ENCODE measurements at regions not wholly inside any gene's neighbourhood (a gene's known extent, or its start where the extent isn't known, plus 50 kb on each side); places are given as distances from the start of the nearest gene placed in this dataset.

DNA sequence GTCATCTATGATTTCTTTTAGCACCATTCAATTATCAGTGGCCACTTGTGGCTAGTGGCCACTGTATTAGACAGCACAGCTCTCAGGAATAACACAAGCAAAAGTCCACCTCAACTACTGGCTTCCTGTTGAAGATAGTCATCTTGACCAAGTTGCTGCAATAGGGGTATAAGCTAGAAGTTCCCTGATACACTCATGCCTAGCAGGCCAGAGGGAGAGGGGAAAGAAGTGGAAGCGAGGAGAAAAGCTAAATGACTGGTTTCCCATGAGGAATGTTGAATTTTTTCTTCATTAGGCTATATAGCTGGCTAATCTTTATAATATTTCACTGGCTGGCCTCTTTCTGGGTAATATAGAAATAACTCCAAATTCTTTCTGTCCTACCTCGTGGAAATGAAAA is 327.5 kb upstream of the MEOX2 start:
- no peak for DNase-seq (ENCODE audit: missing footprints)
- intact Hi-C loops (cut with DNase I), result no loop called here
- no peak for ATAC-seq

DNA sequence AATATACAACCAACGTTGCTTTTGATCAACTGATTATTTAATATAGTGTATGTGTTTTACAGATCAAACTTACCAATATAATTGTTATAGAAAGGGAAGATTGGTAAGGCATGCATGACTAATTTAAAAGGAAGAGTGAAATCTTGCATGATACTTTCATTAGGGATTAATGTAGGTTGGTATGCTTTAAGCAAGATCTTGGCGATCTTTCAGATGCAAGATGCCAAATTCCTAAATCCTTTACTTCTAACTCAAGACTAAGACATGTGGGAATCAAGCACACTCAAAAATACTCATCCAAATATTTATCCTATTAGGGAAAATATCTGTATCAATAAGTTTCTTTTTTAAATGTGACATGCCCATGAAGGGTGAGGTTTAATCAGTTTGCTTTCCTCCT is 321.4 kb upstream of the MEOX2 start:
- ATAC-seq (no peak), DNase-seq (ENCODE audit: missing footprints) (no peak)
- intact Hi-C loops (cut with DNase I), result no loop called here

DNA sequence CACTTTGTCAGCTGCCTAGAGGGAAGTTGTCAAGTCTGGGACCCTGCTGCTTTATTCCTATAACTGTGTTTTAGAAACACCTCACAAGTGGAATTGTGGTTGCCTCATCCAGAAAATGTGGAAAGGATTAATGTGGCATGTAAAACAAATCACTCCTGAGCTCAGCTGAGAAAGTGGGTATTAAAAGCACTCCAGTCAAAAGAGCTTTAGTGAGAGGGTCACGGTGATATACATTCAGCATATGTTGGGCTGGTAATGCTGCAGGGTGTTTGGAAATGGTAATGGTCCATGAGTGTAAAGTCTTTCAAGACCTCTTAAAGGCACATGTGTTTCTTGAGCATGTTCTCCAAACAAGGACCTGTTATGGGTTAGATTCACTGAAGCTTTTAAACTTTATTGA is 318.2 kb upstream of the MEOX2 start:
- ATAC-seq (no peak), DNase-seq (ENCODE audit: missing footprints) (no peak)
- intact Hi-C loops (cut with DNase I), result no loop called here

DNA sequence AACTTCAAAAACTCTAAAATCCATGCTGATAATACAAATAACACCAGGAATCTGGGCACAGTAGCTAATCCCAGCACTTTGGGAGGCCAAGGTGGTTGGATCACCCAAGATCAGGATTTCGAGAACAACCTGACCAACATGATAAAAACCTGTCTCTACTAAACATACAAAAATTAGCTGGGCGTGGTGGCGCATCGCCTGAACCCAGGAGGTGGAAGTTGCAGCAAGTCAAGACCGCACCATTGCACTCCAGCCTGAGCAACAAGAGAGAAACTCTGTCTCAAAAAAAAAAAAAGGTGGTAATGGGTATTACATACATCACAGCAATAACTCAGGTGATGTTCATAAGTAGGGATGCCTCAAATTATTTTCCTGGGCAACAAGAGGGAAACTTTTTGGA is 315.0 kb upstream of the MEOX2 start:
- intact Hi-C loops (cut with DNase I), result no loop called here
- no peak for DNase-seq (ENCODE audit: missing footprints)
- no peak for ATAC-seq

DNA sequence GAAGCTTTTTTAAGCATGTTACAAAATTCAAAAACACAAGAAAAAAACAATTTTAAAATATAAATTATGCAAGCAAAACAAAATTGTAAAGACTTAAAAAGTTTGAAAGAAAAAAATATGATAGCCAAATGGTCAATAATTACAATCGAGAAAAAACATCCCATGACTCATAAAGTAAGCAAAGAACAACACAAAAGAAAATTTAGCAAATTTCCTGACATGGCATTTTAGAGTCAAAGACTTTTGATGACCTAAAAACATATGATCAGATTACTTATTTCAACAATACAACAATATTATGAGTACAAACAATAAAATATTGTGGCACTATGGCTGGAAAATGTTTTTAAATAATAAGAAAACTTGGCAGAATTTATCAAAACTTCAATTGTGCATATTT is 312.1 kb upstream of the MEOX2 start:
- DNase-seq (ENCODE audit: missing footprints) (no peak), ATAC-seq (no peak)
- intact Hi-C loops (cut with DNase I), result no loop called here

DNA sequence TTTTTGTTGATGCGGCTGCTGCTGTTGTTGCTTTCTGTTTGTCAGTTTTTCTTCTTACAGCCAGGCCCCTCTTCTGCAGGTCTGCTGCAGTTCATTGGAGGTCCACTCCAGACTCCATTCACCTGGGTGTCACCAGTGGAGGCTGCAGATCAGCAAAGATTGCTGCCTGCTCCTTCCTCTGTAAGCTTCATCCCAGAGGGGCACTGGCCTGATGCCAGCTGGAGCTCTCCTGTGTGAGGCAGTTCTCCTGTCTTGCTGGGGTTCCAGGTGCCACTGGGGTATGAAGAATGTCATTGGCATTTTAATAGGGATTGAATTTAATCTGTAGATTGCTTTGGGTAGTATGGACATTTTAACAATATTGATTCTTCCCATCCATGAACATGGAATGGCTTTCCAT is 308.5 kb upstream of the MEOX2 start:
- intact Hi-C loops (cut with DNase I), result no loop called here
- no peak for ATAC-seq
- DNase-seq (ENCODE audit: missing footprints), result no peak

DNA sequence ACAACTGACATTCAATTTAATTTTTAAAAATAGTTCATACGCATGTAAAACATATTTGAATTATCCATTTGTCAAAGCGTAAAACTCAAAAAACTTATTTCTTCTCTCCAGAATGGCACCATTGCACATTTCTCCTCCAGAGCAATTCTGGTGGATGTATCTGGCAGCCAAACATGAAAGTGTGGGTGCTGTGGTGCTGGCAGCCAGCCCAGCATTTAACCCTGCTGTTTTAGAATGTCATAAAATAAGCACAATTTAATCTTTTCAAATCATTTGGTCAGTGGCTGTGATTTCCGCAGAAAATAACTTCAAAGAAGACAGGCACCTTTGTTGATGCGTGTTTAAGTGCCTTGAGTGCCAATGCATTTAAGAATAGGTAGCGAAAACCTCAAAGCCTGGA is 302.7 kb upstream of the MEOX2 start:
- DNase-seq (ENCODE audit: missing footprints), result no peak
- ATAC-seq, result no peak
- intact Hi-C loops (cut with DNase I), result no loop called here

DNA sequence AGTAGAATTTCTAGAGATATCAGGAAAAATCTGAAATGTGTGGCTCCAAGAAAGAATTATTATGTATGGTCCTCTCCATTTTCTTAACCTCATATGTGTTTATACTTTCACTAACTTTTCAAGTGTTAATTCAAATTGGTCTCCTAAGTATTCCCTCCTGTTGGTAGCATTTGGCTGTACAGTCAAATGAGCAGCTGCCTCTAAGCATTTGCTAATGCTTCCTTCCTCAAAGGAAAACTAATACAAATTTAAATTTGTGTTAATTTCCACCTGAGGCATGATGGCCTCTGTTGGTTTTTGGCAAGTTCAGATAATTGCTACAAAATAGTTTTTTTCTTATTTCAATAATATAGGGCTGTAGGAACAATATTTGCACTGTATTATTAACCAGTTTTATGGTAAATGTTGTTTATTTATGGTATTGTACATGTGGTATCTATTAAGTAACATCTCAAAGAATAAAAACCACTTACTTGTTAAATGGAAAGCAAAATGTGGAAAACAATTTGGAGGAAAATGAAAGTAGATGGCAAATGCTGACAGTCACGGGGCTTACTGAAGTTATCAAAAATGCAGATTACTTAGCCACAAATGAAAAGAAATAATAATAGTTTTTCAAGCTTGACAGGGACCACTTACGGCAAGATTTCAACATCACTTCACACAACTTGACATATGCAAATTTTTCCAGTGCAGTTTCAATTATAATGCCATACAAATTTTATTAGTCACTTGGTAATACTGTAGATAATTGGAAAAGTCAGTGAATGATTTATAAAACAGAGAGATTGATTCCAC is 299.3 kb upstream of the MEOX2 start:
- DNase-seq (ENCODE audit: missing footprints), result no peak
- intact Hi-C loops (cut with DNase I), result no loop called here
- ATAC-seq, result no peak

DNA sequence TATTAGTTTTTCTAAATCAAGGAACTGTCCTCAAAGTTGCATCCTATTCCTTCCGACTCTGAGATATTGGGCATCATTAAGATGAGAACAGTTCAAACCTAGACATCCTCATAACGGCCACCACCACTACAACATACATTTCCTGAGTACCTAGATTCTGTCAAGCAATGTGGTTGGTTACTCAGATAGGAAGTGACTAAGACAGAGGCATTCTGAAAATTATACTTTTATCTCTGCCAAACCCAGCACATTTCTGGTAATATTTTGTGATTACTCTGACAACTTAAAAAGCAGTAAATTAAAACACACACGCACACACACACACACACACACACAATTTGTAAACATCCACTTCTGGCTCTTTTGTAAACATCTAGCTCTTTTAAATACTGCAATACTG is 291.2 kb upstream of the MEOX2 start:
- intact Hi-C loops (cut with DNase I), result no loop called here
- no peak for DNase-seq (ENCODE audit: missing footprints)
- ATAC-seq, result no peak

DNA sequence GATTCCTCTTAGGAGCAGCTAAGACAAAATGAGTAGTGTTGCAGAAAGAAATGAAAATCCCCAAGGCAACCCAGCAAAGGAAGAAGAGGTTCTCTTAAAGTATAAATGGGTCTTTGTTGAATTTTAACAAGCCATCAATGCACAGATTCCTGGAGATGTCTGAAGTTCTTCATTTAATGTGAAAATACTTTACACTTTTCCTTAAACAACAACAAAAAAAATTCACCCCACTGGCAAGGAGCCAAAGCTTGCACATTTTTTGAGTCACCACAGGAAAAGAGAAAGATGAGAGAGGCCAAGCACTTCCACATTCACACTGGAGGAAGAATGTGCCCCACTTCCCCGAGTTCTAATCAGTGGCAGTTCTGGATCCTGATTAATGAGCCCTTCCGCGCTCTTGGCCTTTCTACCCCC is 286.4 kb upstream of the MEOX2 start:
- no peak for DNase-seq (ENCODE audit: missing footprints)
- intact Hi-C loops (cut with DNase I), result no loop called here
- peak; percentile 48 for ATAC-seq

DNA sequence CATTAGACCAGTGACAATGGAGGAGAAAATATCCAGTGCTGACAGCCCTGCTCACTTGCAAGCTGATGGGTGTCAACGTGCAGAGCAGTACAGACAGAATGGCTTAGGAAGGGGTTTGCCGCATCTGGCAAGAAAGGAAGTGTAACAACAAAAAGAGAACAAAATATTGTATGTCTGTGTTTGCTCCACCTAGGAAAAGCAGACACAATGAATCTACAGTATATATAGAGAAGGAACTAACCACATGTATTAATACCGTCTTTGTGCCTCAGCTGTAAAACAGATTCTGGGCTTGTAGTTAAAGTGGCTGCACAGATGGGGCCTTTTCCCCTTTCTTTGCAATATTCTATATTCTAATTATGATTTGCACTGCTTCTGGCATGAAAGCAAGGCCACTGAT is 281.1 kb upstream of the MEOX2 start:
- intact Hi-C loops (cut with DNase I), result no loop called here
- DNase-seq (ENCODE audit: missing footprints) (no peak), ATAC-seq (peak; percentile 16)

DNA sequence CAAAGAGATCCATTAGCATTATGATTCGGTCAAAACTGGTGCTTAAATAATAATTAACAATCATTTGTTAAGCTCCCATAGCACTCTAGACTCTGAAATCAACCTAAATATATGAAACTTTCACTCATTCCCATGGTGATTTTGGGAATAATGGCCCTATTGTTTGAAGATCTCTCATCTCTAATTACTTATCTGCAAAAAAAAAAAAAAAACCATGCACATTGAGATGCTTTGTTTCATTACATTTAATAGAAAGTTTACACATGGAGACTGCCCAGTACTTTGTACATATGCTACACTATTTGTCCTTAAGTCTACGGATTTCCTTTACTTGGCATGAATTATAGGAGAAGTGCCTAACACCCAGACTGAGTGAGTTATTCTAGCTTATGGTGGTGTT is 280.6 kb upstream of the MEOX2 start:
- no peak for DNase-seq (ENCODE audit: missing footprints)
- no peak for ATAC-seq
- intact Hi-C loops (cut with DNase I), result no loop called here

DNA sequence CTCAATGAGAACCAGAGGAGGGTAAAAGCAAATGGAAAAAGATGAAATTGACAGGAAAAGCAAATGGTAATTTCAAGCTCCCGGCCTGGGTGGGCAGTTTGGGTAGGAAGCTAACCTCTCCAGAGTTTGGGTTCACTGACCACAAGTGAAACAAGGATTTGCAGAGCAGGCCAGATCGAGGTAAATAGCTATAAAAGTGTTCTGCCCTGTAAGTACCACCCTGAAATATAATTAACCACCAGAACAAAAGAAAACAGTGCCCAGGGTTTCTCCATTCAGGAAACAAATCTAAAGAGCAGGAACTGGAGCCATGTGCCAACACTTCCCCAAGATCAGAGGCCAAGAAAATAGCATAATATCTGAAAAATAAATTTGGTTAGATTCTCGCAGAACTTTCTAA is 276.7 kb upstream of the MEOX2 start:
- no peak for DNase-seq (ENCODE audit: missing footprints)
- ATAC-seq, result no peak
- intact Hi-C loops (cut with DNase I), result no loop called here

DNA sequence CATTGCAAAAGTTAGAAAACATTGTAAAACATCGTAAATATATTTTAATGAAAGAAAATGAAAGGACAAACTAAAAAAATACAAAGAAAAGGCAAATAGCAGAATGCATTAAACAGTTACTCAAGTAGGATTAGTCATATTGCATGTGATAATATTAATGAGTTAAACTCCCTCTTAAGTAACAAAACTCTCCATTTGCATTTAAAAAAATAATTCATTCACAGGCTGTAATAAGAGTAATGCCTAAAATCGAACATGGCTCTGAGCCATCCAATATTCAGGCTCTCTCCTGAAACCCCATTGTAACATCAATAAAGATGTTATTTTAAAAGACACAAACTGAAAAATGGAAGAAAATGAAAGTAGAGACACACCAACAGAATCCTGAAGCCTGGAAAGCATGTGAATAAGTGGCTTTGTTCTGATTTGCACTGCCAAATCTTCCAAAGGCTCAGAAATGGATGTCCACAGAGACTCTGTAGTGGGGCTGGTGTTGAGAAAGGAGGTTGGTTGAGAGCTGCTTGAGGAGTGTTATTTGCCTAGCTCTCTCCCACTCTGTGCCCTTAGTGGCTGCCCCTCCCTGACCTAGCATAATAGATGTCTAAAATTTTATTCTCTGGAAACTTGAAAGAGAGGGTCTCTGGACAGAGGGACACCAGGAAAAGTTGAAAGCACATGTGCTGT is 268.3 kb upstream of the MEOX2 start:
- intact Hi-C loops (cut with DNase I), result no loop called here
- DNase-seq (ENCODE audit: missing footprints) (no peak), ATAC-seq (peak; percentile 64)

DNA sequence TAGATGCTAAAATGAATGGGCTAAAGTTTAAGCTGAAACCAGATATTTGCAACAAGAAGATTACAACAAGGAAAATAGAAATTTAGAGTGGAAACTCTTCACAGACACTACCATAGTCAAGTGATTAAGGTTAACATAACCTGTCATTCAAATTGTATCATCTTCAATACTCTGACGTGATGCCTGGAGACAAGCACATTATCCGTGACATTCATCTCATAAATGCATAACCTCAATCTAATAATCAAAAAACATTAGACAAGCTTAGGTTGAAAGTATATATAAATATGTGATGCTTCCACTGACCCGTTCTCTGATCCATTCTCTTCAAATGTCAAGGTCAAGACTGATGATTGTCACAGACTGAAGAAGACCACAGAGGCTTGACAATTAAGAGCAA is 263.8 kb upstream of the MEOX2 start:
- intact Hi-C loops (cut with DNase I), result no loop called here
- ATAC-seq, result no peak

DNA sequence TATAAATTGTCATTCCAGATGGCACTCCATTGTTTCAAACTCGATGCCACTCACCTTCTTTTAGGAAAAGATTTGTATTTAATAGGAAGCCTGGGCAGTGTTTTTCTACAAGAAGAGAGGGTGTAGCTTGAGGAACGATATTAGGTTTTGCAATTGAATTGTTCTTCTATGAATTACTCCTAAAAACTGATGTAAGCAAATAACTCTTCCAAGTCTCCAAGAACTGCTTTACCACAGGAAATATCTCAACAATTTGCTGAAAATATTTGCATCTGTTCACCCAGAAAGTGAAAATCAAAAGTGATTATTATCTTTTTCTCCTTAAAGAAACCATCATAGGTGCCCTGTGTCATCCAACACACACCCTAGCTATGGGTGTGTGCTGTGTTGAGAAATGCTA is 261.3 kb upstream of the MEOX2 start:
- intact Hi-C loops (cut with DNase I), result no loop called here
- ATAC-seq, result no peak
- DNase-seq (ENCODE audit: missing footprints), result no peak

More for the DNA sequence above, 263.8 kb upstream of the MEOX2 start:
- DNase-seq (ENCODE audit: missing footprints), result no peak

DNA sequence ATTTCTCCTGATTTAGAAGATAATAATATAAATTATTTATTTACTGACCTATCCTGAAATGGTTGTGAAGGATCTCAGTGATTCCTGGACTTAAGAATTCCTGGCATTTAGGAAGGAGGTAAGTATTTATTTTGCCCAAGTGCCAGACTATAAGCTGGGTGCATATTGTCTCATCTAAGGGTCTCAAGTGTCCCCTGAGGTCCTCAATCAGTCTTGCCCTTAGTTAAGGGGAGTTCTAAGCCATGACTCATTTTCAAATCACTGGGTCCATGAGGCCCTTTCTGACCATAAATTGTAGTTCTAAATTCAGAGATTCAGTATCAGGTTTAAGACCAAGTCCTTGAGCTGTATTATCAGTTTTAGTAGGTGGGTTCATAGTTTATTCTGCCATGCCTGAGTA is 251.6 kb upstream of the MEOX2 start:
- intact Hi-C loops (cut with DNase I), result no loop called here
- DNase-seq (ENCODE audit: missing footprints), result no peak
- no peak for ATAC-seq

DNA sequence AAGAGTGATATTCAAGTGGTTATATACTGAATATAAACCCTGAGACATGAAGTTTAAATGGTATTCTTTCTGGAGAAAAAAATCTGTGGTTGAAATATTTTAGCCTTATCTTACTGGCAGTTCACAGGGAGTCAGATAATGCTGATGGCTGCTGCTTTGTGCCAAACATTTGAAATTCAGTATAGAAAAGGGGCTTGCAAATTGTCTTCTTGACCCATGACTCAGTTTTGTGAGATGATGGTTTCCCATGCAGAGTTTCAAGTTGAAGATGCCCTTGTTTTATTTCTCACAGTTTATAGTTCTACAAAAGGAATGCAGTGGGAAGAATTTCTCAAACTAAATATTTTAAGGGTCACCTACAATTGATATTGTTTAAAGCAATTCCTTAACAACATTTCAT is 251.1 kb upstream of the MEOX2 start:
- intact Hi-C loops (cut with DNase I), result no loop called here
- ATAC-seq, result no peak
- no peak for DNase-seq (ENCODE audit: missing footprints)

DNA sequence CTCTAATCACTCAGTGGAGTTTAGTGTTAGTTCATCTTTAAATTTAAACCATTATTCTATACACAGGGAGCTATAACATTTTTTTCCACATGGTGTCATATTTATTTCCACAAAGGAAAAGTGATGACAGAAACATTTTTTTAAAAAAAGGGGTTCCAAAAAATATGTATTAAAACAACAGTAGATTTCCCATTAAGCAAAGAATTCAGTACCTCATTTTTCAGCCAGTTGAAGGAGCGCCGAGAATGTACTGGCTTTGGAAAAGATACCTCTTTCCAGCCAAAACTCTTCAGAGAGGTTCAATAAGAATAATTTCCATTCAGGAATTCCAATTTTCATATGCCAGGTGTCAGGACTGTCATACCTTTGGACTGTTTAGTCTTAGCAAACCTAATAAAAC is 250.5 kb upstream of the MEOX2 start:
- ATAC-seq (no peak), DNase-seq (ENCODE audit: missing footprints) (no peak)
- intact Hi-C loops (cut with DNase I), result no loop called here

DNA sequence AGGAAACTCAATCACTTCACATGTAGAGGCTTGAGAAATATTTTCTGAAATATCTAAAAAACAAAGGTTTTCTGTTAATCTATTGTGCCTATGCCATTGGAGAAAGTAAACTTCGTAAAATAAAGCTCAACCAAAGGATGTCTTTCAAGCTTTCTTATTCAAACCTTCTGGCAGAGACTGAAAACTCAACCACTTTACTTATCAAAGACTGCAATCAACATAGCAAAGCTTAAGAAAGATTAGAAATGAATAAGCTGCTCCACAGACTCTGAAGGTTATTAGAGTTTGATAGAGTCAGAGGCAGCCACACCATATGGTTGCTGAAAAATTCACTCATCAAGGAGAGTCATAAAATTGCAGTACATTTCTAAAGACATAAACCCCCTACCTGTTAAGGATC is 245.8 kb upstream of the MEOX2 start:
- intact Hi-C loops (cut with DNase I), result no loop called here
- DNase-seq (ENCODE audit: missing footprints) (no peak), ATAC-seq (no peak)

DNA sequence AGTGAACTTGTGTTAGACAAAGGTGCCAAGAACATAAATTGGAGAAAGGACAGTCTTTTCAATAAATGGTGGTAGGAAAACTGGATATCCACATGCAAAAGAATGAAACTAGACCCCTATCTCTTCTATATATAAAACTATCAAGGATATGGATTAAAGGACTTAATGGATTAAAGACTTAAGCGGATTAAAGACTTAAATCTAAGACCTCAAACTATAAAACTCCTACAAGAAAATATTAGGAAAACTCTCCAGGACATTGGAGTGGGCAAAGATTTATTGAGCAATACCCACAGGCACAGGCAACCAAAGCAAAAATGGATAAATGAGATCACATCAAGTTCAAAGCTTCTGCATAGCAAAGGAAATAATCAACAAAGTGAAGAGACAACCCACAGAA is 242.9 kb upstream of the MEOX2 start:
- DNase-seq (ENCODE audit: missing footprints), result no peak
- no peak for ATAC-seq
- intact Hi-C loops (cut with DNase I), result no loop called here
